Stimulated activated CD4-positive, alpha-beta T cell treated with anti-CD3 and anti-CD28 coated beads, Interleukin-2, amount 100 ng/mL, for 48 hours (primary cell): ENCODE measurements at regions not wholly inside any gene's neighbourhood (a gene's known extent, or its start where the extent isn't known, plus 50 kb on each side); places are given as distances from the start of the nearest gene placed in this dataset.

Experiments
- DNase-seq, 2 donors: peaks; one replicate each; pipeline ENCODE4 v3.0.0-alpha.2; 2020

DNA sequence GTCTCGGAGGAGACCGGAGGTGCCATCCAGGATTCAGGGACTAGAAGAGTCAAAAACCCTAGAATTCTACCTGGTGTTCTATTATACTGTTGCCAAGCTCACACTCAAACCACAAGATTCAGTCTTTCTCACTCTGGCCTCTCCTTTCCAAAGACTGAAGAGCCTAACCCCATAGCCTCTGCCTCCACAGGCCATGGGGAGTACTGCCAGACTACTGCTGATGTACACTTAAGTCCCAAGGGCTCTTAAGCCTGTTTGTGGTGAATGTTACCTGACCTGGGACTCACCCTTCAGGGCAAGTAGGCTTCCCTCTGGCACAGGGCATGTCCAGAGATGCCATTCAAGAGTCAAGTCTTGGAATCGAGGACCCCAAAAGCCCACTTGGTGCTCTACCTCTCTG lies 58.9 kb upstream of the IRS4 start:
- DNase-seq, result no peak
